ENCODE measurements at regions not wholly inside any gene's neighbourhood (a gene's known extent, or its start where the extent isn't known, plus 50 kb on each side); places are given as distances from the start of the nearest gene placed in this dataset.

DNA sequence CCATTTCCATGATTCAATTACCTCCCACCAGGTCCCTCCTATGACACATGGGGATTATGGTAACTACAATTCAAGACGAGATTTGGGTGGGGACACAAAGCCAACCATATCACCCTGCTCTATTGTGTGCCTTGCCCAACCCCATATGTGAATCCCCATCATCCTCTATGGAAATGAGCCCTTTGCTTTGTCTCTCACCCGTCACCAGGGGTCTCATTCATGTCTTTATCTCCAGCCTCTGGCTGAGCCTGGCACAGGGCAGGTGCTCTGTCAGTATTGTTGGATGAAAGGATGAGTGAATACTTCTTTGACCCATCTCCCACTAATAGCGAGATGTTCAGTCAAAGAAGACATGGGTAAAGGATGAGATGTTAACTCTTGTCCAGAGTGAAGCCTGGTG, 116.6 kb upstream of the LGALSL start:
- H3K4me2 ChIP-seq (ENCODE audit: control insufficient read depth, extremely low read depth, insufficient read depth, low read depth, low read length): no peak overlapping the region
- TF ChIP-seq EZH2 (IDR thresholded peaks at IDR 0.05; ENCODE audit: low read length): no peak
- TF ChIP-seq, protein P1, sequence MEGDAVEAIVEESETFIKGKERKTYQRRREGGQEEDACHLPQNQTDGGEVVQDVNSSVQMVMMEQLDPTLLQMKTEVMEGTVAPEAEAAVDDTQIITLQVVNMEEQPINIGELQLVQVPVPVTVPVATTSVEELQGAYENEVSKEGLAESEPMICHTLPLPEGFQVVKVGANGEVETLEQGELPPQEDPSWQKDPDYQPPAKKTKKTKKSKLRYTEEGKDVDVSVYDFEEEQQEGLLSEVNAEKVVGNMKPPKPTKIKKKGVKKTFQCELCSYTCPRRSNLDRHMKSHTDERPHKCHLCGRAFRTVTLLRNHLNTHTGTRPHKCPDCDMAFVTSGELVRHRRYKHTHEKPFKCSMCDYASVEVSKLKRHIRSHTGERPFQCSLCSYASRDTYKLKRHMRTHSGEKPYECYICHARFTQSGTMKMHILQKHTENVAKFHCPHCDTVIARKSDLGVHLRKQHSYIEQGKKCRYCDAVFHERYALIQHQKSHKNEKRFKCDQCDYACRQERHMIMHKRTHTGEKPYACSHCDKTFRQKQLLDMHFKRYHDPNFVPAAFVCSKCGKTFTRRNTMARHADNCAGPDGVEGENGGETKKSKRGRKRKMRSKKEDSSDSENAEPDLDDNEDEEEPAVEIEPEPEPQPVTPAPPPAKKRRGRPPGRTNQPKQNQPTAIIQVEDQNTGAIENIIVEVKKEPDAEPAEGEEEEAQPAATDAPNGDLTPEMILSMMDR (optimal IDR thresholded peaks at IDR 0.05 in 1 of 3, IDR thresholded peaks at IDR 0.05 in 1 of 3, conservative IDR thresholded peaks at IDR 0.05 in 1 of 3; ENCODE audit: extremely low read depth in 1 of 3, insufficient read depth in 2 of 3, low read length in 3 of 3): no peak
- no peaks in the 10 kb centered on the region for H3K27me3 ChIP-seq (ENCODE audit: control insufficient read depth, extremely low read depth, insufficient read depth, low read length)
- dilution Hi-C loops (cut with MboI; ENCODE audit: extremely low pct_ligation_motif_present, low sequenced_read_pairs): no loop called here
- no peaks in the 10 kb centered on the region for H3K9me1 ChIP-seq (ENCODE audit: control insufficient read depth, extremely low read depth, insufficient read depth, low read length)
- H4K20me1 ChIP-seq (ENCODE audit: control insufficient read depth, extremely low read depth, insufficient read depth, low read length): no peaks in the 10 kb centered on the region
- H3K9ac ChIP-seq (ENCODE audit: control insufficient read depth, extremely low read depth, insufficient read depth, low read length): no peak overlapping the region
- H3K9me3 ChIP-seq (ENCODE audit: control insufficient read depth, low read depth, low read length): no peaks in the 10 kb centered on the region
- no peak overlapping the region for H3K4me3 ChIP-seq (ENCODE audit: control insufficient read depth in 2 of 3, extremely low read depth in 1 of 3, insufficient read depth in 2 of 3, low read depth in 1 of 3, low read length in 3 of 3)
- FAIRE-seq (no peak), DNase-seq (ENCODE audit: low read depth, low spot score) (no peak)
- peaks cover 9% of the 10 kb centered on the region for H3K4me1 ChIP-seq (ENCODE audit: control insufficient read depth, extremely low read depth, insufficient read depth, low read length)
- H3K79me2 ChIP-seq (ENCODE audit: control insufficient read depth, insufficient read depth, low read length): no peaks in the 10 kb centered on the region
- H3K27ac ChIP-seq (ENCODE audit: control insufficient read depth, insufficient read depth, low read length): no peak overlapping the region
- H2AFZ ChIP-seq (ENCODE audit: control insufficient read depth, low read length): no peak overlapping the region
- H3K36me3 ChIP-seq (ENCODE audit: control insufficient read depth in 2 of 2, extremely low read depth in 1 of 2, insufficient read depth in 2 of 2, low read length in 2 of 2): no peaks in the 10 kb centered on the region

DNA sequence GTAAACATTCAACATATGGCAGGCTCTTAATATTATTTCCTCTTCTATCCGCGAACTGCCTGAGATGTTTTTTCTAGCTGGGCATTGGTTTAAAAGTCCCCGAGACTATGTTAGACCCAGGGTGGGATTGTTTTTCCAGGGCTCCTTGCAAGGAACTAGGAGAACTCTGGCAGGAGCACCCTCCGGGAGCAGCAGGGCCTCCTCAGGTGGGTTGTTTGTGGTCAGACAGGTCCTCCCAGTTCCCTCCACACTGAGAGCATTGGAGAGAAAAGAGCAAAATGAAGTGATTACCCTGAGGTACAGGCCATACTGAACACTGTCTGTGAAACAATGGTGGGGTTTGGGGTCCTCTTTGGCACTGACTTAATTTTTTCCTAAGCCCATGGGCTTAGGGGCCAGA, 115.9 kb upstream of the LGALSL start:
- no peak for DNase-seq (ENCODE audit: low read depth, low spot score)

More for the DNA sequence above, 115.9 kb upstream of the LGALSL start:
- H3K4me1 ChIP-seq (ENCODE audit: control insufficient read depth, extremely low read depth, insufficient read depth, low read length): peaks cover 9% of the 10 kb centered on the region
- no peak overlapping the region for H3K9ac ChIP-seq (ENCODE audit: control insufficient read depth, extremely low read depth, insufficient read depth, low read length)
- H3K4me2 ChIP-seq (ENCODE audit: control insufficient read depth, extremely low read depth, insufficient read depth, low read depth, low read length): no peak overlapping the region
- TF ChIP-seq EZH2 (IDR thresholded peaks at IDR 0.05; ENCODE audit: low read length): no peak
- TF ChIP-seq, protein P1 (optimal IDR thresholded peaks at IDR 0.05 in 1 of 3, IDR thresholded peaks at IDR 0.05 in 1 of 3, conservative IDR thresholded peaks at IDR 0.05 in 1 of 3; ENCODE audit: extremely low read depth in 1 of 3, insufficient read depth in 2 of 3, low read length in 3 of 3): no peak
- FAIRE-seq: no peak
- no peak overlapping the region for H2AFZ ChIP-seq (ENCODE audit: control insufficient read depth, low read length)
- no peaks in the 10 kb centered on the region for H3K36me3 ChIP-seq (ENCODE audit: control insufficient read depth in 2 of 2, extremely low read depth in 1 of 2, insufficient read depth in 2 of 2, low read length in 2 of 2)
- H3K27me3 ChIP-seq (ENCODE audit: control insufficient read depth, extremely low read depth, insufficient read depth, low read length): no peaks in the 10 kb centered on the region
- no peak overlapping the region for H3K4me3 ChIP-seq (ENCODE audit: control insufficient read depth in 2 of 3, extremely low read depth in 1 of 3, insufficient read depth in 2 of 3, low read depth in 1 of 3, low read length in 3 of 3)
- no peaks in the 10 kb centered on the region for H3K79me2 ChIP-seq (ENCODE audit: control insufficient read depth, insufficient read depth, low read length)
- H3K9me3 ChIP-seq (ENCODE audit: control insufficient read depth, low read depth, low read length): no peaks in the 10 kb centered on the region
- H4K20me1 ChIP-seq (ENCODE audit: control insufficient read depth, extremely low read depth, insufficient read depth, low read length): no peaks in the 10 kb centered on the region
- H3K9me1 ChIP-seq (ENCODE audit: control insufficient read depth, extremely low read depth, insufficient read depth, low read length): no peaks in the 10 kb centered on the region
- no peak overlapping the region for H3K27ac ChIP-seq (ENCODE audit: control insufficient read depth, insufficient read depth, low read length)
- dilution Hi-C loops (cut with MboI; ENCODE audit: extremely low pct_ligation_motif_present, low sequenced_read_pairs): no loop called here
